ENCODE measurements at regions not wholly inside any gene's neighbourhood (a gene's known extent, or its start where the extent isn't known, plus 50 kb on each side); places are given as distances from the start of the nearest gene placed in this dataset.

DNA sequence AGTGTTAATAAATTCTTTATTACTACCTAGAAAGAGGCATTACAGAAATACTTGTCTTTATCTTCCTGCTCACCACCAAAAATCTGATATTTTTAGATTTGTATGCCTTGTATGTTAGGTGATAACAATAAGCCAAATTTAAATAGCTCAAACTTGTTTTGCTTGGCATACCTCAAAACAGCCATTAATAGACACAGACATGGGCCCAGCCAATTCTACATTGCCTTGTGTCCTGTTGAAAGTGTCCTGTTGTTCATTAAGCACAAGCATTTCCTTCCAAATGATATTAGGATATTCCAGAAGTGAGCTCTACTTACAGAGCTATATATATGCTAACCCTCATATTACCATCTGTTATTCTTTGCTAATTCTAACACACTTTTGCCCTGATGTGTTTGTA, 438.6 kb upstream of the ZNF385D start:
- TF ChIP-seq, protein P1, sequence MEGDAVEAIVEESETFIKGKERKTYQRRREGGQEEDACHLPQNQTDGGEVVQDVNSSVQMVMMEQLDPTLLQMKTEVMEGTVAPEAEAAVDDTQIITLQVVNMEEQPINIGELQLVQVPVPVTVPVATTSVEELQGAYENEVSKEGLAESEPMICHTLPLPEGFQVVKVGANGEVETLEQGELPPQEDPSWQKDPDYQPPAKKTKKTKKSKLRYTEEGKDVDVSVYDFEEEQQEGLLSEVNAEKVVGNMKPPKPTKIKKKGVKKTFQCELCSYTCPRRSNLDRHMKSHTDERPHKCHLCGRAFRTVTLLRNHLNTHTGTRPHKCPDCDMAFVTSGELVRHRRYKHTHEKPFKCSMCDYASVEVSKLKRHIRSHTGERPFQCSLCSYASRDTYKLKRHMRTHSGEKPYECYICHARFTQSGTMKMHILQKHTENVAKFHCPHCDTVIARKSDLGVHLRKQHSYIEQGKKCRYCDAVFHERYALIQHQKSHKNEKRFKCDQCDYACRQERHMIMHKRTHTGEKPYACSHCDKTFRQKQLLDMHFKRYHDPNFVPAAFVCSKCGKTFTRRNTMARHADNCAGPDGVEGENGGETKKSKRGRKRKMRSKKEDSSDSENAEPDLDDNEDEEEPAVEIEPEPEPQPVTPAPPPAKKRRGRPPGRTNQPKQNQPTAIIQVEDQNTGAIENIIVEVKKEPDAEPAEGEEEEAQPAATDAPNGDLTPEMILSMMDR (IDR thresholded peaks at IDR 0.05): no peak
- TF ChIP-seq POLR2A (IDR thresholded peaks at IDR 0.05): no peak
